Naive thymus-derived CD8-positive, alpha-beta T cell (primary cell): ENCODE measurements at regions not wholly inside any gene's neighbourhood (a gene's known extent, or its start where the extent isn't known, plus 50 kb on each side); places are given as distances from the start of the nearest gene placed in this dataset.

Experiments
- ATAC-seq, 2 donors: fragments of 150-1000 bp; cut with Tn5 transposase in 1 of 2; sonication (Bioruptor Pico), chemical (Tn5 transposase) in 1 of 2; 1 replicate in 1 of 2; 2 replicates in 1 of 2; pipeline ENCODE4 v1.10.0; 2021; ENCODE audit warnings: mild to moderate bottlenecking in 2 of 2, moderate library complexity in 2 of 2
- POLR2A ChIA-PET: fragments of 350-600 bp; sonication (Branson Sonifier 250); formaldehyde crosslinking; loops from one replicate; lab custom pipeline; 2021; ENCODE audit warnings: antibody characterized with exemption; lab: Charles Lee
- DNase-seq, 10 donors: peaks; one replicate each; pipeline versions ENCODE4 v3.0.0 to v3.0.0-alpha.2; 2020 to 2022
- H3K27ac Mint-ChIP-seq, 10 donors: one replicate each; pipeline ENCODE4 v1.8.0; 2020 to 2022; ENCODE audit warnings: mild to moderate bottlenecking in 10 of 10, mixed read lengths in 10 of 10, moderate library complexity in 4 of 10, inconsistent platforms in 1 of 10
- H3K27me3 Mint-ChIP-seq, 5 donors: one replicate each; pipeline ENCODE4 v1.8.0; 2021 to 2022; ENCODE audit warnings: mixed read lengths in 5 of 5
- H3K36me3 Mint-ChIP-seq, 3 donors: one replicate each; pipeline ENCODE4 v1.8.0; 2020 to 2022; ENCODE audit warnings: mixed read lengths in 3 of 3, mild to moderate bottlenecking in 2 of 3, inconsistent platforms in 1 of 3
- H3K4me1 Mint-ChIP-seq, 4 donors: one replicate each; pipeline ENCODE4 v1.8.0; 2021 to 2022; ENCODE audit warnings: mixed read lengths in 4 of 4
- H3K4me3 Mint-ChIP-seq, 10 donors: one replicate each; pipeline ENCODE4 v1.8.0; 2020 to 2022; ENCODE audit warnings: mild to moderate bottlenecking in 10 of 10, mixed read lengths in 10 of 10, moderate library complexity in 6 of 10, inconsistent platforms in 1 of 10
- H3K9me3 Mint-ChIP-seq, 9 donors: one replicate each; pipeline ENCODE4 v1.8.0; 2020 to 2022; ENCODE audit warnings: mixed read lengths in 9 of 9, mild to moderate bottlenecking in 3 of 9, inconsistent platforms in 1 of 9, moderate library complexity in 1 of 9

- Mint-ChIP-seq H3K27ac (peak overlapping the region in 1 of 10 donors; percentile 58), H3K4me3 (no peak overlapping the region), H3K9me3 (peaks cover 0 to 4% (median 0%) of the 10 kb centered on the region in 9 donors), H3K4me1 (peaks cover 0 to 22% (median 6%) of the 10 kb centered on the region in 4 donors), H3K27me3 (no peaks in the 10 kb centered on the region), H3K36me3 (peaks cover 0 to 9% (median 0%) of the 10 kb centered on the region in 3 donors)
- POLR2A ChIA-PET: interaction anchor here (0.8 kb wide), 1 partner anchor 369 kb away, joined by 3 read pairs; no protein-coding TSS in a partner anchor
- DNase-seq (no peak), ATAC-seq (no peak)
Observed at GRCh38 chr12:92516277-92516600, 186.6 kb upstream of the PLEKHG7 start.

GRCh38 chr12:92513231-92513730 is 189.5 kb upstream of the PLEKHG7 start:
- Mint-ChIP-seq H3K27ac (no peak overlapping the region), H3K4me3 (no peak overlapping the region), H3K36me3 (peaks cover 0 to 7% (median 6%) of the 10 kb centered on the region in 3 donors), H3K4me1 (peaks cover 0 to 12% (median 3%) of the 10 kb centered on the region in 4 donors), H3K27me3 (no peaks in the 10 kb centered on the region), H3K9me3 (peaks cover 0 to 11% (median 0%) of the 10 kb centered on the region in 9 donors)
- no peak for DNase-seq
- POLR2A ChIA-PET: interaction anchor here (0.8 kb wide), 1 partner anchor 8 kb away, joined by 3 read pairs; no protein-coding TSS in a partner anchor
- no peak for ATAC-seq

- DNase-seq (no peak), ATAC-seq (no peak)
- H3K27ac Mint-ChIP-seq: no peak overlapping the region
- H3K36me3 Mint-ChIP-seq: peaks cover 0 to 7% (median 6%) of the 10 kb centered on the region in 3 donors
- peaks cover 0 to 11% (median 0%) of the 10 kb centered on the region in 9 donors for H3K9me3 Mint-ChIP-seq
- no peak overlapping the region for H3K4me3 Mint-ChIP-seq
- POLR2A ChIA-PET: no interaction called here
- no peaks in the 10 kb centered on the region for H3K27me3 Mint-ChIP-seq
- peaks cover 0 to 22% (median 4%) of the 10 kb centered on the region in 4 donors for H3K4me1 Mint-ChIP-seq
Observed at GRCh38 chr12:92511786-92512185, 191.0 kb upstream of the PLEKHG7 start.

DNA sequence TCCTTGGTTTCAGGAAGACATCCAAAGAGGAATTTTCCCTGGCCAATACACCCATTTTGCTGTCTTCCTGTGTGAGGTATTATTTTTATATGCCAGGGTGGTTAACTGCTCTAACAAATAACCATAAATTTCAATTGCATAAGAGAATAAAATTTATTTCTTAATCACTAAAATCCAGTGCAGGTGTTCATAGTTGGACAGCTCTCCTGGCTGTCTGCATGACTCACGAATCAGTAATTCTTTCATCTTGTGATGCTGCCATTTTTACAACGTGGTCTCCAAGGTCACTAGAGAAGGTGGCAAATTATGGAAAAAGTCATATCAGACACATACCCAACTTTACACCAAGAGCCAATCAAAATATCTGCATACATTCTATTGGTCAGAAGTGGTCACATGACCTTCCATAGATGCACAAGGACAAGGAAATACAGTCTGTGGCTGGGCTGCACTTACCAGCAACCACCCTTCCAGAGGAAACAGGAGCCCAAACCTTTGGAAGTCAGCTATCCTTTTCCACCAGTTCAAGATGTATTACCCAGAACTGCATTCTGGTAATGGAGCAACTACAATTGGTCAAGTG is 193.5 kb upstream of the PLEKHG7 start:
- no peaks in the 10 kb centered on the region for H3K27me3 Mint-ChIP-seq
- ATAC-seq (no peak), DNase-seq (no peak)
- peaks cover 0 to 7% (median 6%) of the 10 kb centered on the region in 3 donors for H3K36me3 Mint-ChIP-seq
- H3K4me1 Mint-ChIP-seq: peaks cover 4 to 39% (median 19%) of the 10 kb centered on the region in 4 donors
- H3K9me3 Mint-ChIP-seq: peaks cover 0 to 11% (median 0%) of the 10 kb centered on the region in 9 donors
- POLR2A ChIA-PET: interaction anchor here (0.7 kb wide), 2 partner anchors 1070 to 1076 kb away, joined by 3 read pairs; no protein-coding TSS in a partner anchor
- H3K27ac Mint-ChIP-seq: no peak overlapping the region
- no peak overlapping the region for H3K4me3 Mint-ChIP-seq

DNA sequence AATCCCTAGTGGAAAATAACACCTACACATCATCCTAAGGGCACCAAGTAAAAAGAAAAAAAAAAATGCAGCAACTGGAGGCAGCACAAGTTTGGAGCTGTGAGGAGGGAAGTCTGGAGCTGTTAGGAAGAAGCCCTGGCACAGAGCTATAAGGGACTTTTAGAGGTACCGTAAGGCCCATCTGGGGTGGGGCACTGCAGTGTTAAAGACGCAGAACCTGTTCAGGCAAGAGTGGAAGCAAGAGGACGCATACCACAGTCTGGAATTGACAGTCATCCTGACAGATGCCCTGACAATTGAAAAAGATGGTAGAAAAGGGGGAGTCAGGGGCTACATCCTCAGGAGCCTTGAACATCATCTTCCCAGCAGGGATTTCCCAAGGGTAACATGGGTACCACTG is 195.9 kb upstream of the PLEKHG7 start:
- Mint-ChIP-seq H3K4me1 (peaks cover 4 to 57% (median 20%) of the 10 kb centered on the region in 4 donors), H3K9me3 (peaks cover 0 to 10% (median 0%) of the 10 kb centered on the region in 9 donors), H3K27ac (peak overlapping the region in 5 of 10 donors; percentile 3 to 100 (median 53)), H3K27me3 (no peaks in the 10 kb centered on the region), H3K36me3 (peaks cover 0 to 7% (median 0%) of the 10 kb centered on the region in 3 donors), H3K4me3 (peak overlapping the region in 1 of 10 donors; percentile 90)
- ATAC-seq (no peak), DNase-seq (no peak)
- POLR2A ChIA-PET: no interaction called here

GRCh38 chr12:92506460-92506859 is 196.3 kb upstream of the PLEKHG7 start:
- H3K4me3 Mint-ChIP-seq: peak overlapping the region in 4 of 10 donors; percentile 76 to 90 (median 86)
- ATAC-seq (no peak), DNase-seq (no peak)
- H3K27ac Mint-ChIP-seq: peak overlapping the region in 7 of 10 donors; percentile 53 to 100 (median 96)
- H3K27me3 Mint-ChIP-seq: no peaks in the 10 kb centered on the region
- H3K36me3 Mint-ChIP-seq: peaks cover 0 to 7% (median 0%) of the 10 kb centered on the region in 3 donors
- peaks cover 5 to 58% (median 20%) of the 10 kb centered on the region in 4 donors for H3K4me1 Mint-ChIP-seq
- POLR2A ChIA-PET: interaction anchor here (1.3 to 2.2 kb wide), 3 partner anchors 11 to 361 kb away, joined by 3 to 9 read pairs (median 6); partner anchors contain the start of gene BTG1
- peaks cover 0 to 10% (median 0%) of the 10 kb centered on the region in 9 donors for H3K9me3 Mint-ChIP-seq

DNA sequence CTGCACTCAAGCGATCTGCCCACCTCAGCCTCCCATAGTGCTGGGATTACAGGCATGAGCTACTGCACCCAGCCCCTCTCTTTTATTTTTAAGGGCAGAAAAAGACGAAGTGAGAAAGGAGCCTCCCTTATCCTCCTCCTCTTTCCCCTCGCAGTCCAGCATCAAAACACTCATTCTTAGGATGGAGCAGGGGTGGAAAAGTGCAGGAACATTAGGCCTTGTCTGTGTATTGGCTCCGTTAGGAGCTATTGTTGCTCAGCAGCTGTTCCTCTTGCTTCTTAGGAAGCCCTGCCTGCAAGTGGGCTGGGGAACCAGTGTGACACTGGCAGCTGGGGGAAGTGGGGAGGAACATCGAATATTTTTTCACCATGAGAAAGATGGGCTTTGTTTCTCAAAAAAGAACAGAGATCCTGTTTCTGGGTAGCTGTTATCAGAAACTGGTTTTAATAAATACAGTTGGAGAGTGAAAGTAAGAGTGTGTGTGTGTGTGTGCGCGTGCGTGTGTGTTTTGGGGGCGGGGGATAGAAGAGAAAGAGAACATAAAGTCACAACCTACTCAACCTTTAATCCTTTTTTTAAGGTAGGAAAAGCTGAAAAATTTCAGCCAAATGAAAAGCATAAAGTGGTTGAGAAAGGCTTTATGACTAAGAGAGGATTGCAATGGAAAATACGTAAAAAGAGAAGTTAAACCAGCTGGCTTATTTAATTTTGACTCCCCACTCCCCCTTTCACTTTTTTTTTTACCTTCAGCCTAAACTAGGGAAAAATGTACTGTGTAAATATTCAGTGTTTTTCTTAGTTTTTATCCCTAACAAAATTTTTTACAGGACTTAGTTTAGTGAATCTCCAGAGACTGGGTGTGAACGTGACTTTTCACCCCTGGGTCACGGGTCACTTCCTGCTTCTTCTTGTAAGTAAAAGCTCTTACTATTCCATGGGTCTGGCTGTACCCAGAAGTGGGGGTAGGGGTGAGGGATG is 197.2 kb upstream of the PLEKHG7 start:
- POLR2A ChIA-PET: interaction anchor here (0.7 to 2.2 kb wide), 7 partner anchors 8 to 360 kb away, joined by 3 to 9 read pairs (median 4); partner anchors contain the start of gene BTG1
- peaks cover 0 to 5% (median 0%) of the 10 kb centered on the region in 3 donors for H3K36me3 Mint-ChIP-seq

DNA sequence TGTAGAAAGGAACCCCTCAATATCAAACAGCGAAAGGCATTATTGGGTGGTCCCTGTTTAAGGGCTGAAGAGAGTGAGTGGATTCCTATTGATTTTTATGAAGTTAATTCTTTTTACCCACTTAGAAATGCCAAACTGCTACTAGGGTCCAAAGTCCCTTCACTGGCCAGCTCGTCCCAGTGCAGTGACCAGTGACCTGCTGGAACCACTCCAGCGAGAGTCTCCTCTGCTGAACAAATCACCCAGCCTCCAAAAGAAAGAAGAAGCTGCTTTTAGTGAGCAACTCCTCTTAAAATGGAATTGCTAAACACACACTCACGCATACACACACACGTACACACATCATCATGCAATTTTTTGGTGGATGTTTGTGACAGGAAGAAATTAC is 198.2 kb upstream of the PLEKHG7 start:
- no peak for ATAC-seq
- H3K4me1 Mint-ChIP-seq: peaks cover 5 to 57% (median 20%) of the 10 kb centered on the region in 4 donors
- peaks cover 0 to under 1% (median 0%) of the 10 kb centered on the region in 9 donors for H3K9me3 Mint-ChIP-seq
- no peaks in the 10 kb centered on the region for H3K27me3 Mint-ChIP-seq
- H3K27ac Mint-ChIP-seq: peak overlapping the region in 7 of 10 donors; percentile 7 to 100 (median 34)
- H3K36me3 Mint-ChIP-seq: no peaks in the 10 kb centered on the region
- POLR2A ChIA-PET: interaction anchor here (1.0 to 2.2 kb wide), 3 partner anchors 14 to 359 kb away, joined by 4 to 9 read pairs (median 6); partner anchors contain the start of gene BTG1
- peak overlapping the region in 1 of 10 donors; percentile 24 for H3K4me3 Mint-ChIP-seq
- DNase-seq: no peak

More for the DNA sequence above, 197.2 kb upstream of the PLEKHG7 start:
- Mint-ChIP-seq H3K27me3 (no peaks in the 10 kb centered on the region), H3K27ac (peak overlapping the region; percentile 92 to 100 (median 98)), H3K4me1 (peaks cover 5 to 57% (median 20%) of the 10 kb centered on the region in 4 donors), H3K9me3 (peaks cover 0 to 7% (median 0%) of the 10 kb centered on the region in 9 donors), H3K4me3 (peak overlapping the region; percentile 76 to 94 (median 88))
- DNase-seq (peak in 7 of 10 donors; percentile 3 to 64 (median 38)), ATAC-seq (peak; percentile 77 to 78)

- Mint-ChIP-seq H3K4me3 (no peak overlapping the region), H3K27ac (peak overlapping the region in 5 of 10 donors; percentile 11 to 100 (median 70)), H3K4me1 (peaks cover 5 to 57% (median 20%) of the 10 kb centered on the region in 4 donors), H3K9me3 (no peaks in the 10 kb centered on the region), H3K27me3 (no peaks in the 10 kb centered on the region), H3K36me3 (no peaks in the 10 kb centered on the region)
- DNase-seq (no peak), ATAC-seq (no peak)
- POLR2A ChIA-PET: interaction anchor here (2.2 kb wide), 1 partner anchor 359 kb away, joined by 9 read pairs; the partner anchor contains the start of gene BTG1
Observed at GRCh38 chr12:92503971-92504593, 198.7 kb upstream of the PLEKHG7 start.

DNA sequence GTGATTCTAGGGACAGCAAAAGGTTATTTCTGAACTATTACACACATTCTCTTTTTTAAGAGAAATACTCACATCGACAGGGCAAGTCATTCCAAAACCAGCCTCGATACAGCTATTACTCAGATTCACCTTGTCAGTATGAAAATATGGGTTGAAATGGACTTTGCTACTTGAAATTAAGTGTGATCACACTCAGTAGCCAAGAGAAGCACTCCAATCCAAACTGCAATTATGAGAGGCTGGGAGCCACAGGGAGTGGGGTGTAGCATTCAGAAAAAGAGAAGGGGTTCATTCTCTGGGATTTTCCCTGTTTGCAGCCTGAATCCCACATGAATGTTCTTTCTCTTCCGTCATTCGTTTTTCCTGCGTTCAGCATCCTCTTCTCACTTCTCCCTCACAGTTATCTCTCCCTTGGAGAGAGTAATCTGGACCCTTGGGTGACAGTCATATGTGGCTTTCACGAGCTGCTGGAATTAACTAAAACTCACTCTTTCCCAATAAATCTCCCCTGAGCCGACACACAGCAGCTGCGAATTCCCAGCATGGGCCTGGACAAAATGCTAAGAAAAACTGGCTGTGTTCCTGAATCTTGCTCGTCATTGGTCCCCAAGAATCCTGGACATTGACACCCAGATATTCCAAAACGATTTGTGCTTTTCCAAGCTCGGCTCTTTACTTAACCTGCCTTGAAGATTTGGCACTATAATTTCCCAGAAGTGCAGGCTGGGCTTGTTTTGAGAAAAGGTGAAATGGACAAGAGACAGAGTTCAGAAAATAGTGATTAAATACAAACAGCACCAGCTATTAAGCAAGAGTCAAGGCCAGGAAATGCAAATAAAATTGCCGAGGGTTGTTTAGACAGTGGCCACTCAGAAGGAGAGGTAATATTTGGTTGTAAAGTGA is 199.5 kb upstream of the PLEKHG7 start:
- ATAC-seq (no peak), DNase-seq (no peak)
- H3K27ac Mint-ChIP-seq: peak overlapping the region in 6 of 10 donors; percentile 11 to 100 (median 66)
- peaks cover 5 to 57% (median 20%) of the 10 kb centered on the region in 4 donors for H3K4me1 Mint-ChIP-seq
- no peak overlapping the region for H3K4me3 Mint-ChIP-seq
- H3K36me3 Mint-ChIP-seq: no peaks in the 10 kb centered on the region
- H3K9me3 Mint-ChIP-seq: no peaks in the 10 kb centered on the region
- no peaks in the 10 kb centered on the region for H3K27me3 Mint-ChIP-seq
- POLR2A ChIA-PET: interaction anchor here (0.6 kb wide), 2 partner anchors 12 to 108 kb away, joined by 3 to 5 read pairs; no protein-coding TSS in a partner anchor
